Tibial nerve (tissue), 4 donors: ENCODE measurements at regions not wholly inside any gene's neighbourhood (a gene's known extent, or its start where the extent isn't known, plus 50 kb on each side); places are given as distances from the start of the nearest gene placed in this dataset.

Source experiments
- DNase-seq, 2 donors: peaks; one replicate each; pipeline ENCODE4 v3.0.0-alpha.2; 2019; ENCODE audit warnings: low spot score in 2 of 2
- H3K27ac ChIP-seq, 4 donors: fragments of 200-600 bp; sonication (generic) in 3 of 4; one replicate each; pipeline ENCODE4 v1.5.1; 2017 to 2019; ENCODE audit warnings: mild to moderate bottlenecking in 1 of 4
- H3K27me3 ChIP-seq, 2 donors: fragments of 200-600 bp; sonication (generic) in 1 of 2; one replicate each; pipeline versions ENCODE4 v1.5.1 to v1.6.0; 2017 to 2019
- H3K36me3 ChIP-seq, 3 donors: fragments of 200-600 bp; sonication (generic); one replicate each; pipeline ENCODE4 v1.5.1; 2018 to 2019
- H3K4me1 ChIP-seq, 4 donors: fragments of 200-600 bp; sonication (generic) in 3 of 4; one replicate each; pipeline ENCODE4 v1.5.1; 2017 to 2019
- H3K4me3 ChIP-seq, 4 donors: fragments of 200-600 bp; sonication (generic) in 3 of 4; one replicate each; pipeline ENCODE4 v1.5.1; 2017 to 2019; ENCODE audit warnings: mild to moderate bottlenecking in 1 of 4, moderate library complexity in 1 of 4
- H3K9me3 ChIP-seq, 4 donors: fragments of 200-600 bp; sonication (generic) in 3 of 4; one replicate each; pipeline ENCODE4 v1.5.1; 2017 to 2019
- CTCF ChIP-seq, 5 experiments: fragments of 200-600 bp in 3 of 5; fragments of 450-650 bp in 2 of 5; sonication (generic) in 3 of 5; IDR thresholded peaks; one replicate each; pipeline ENCODE4 v1.5.1; 2016 to 2019; ENCODE audit warnings: antibody characterized with exemption in 5 of 5, mild to moderate bottlenecking in 3 of 5, moderate library complexity in 2 of 5
- EP300 ChIP-seq, 2 donors: sonication (generic); formaldehyde crosslinking; IDR thresholded peaks; one replicate each; pipeline ENCODE4 v1.6.1; 2017; ENCODE audit warnings: antibody characterized with exemption in 2 of 2, mild to moderate bottlenecking in 1 of 2
- POLR2A ChIP-seq, 2 donors: fragments of 450-650 bp; IDR thresholded peaks; one replicate each; pipeline ENCODE4 v1.6.1; 2017; ENCODE audit warnings: antibody characterized with exemption in 2 of 2, mild to moderate bottlenecking in 2 of 2, moderate library complexity in 2 of 2
- WGBS, 2 donors: methylation state at CpG; one replicate each; pipeline ENCODE4 v1.1.5; 2018; 5-methylcytosine and 5-hydroxymethylcytosine counted together

- 69 to 70% methylated on average over 9 of the region's 9 CpGs for WGBS, 2 donors
- Histone ChIP-seq H3K4me1 (peaks cover 0 to 12% (median 0%) of the 10 kb centered on the region in 4 donors), H3K36me3 (no peaks in the 10 kb centered on the region), H3K27ac (no peak overlapping the region), H3K4me3 (no peak overlapping the region), H3K9me3 (no peaks in the 10 kb centered on the region), H3K27me3 (no peaks in the 10 kb centered on the region)
- TF ChIP-seq POLR2A (IDR thresholded peaks at IDR 0.05) (no peak), EP300 (IDR thresholded peaks at IDR 0.05) (no peak), CTCF (IDR thresholded peaks at IDR 0.05) (no peak)
- no peak for DNase-seq
Measured at GRCh38 chr5:62689599-62690368, 111.2 kb downstream of the LRRC70 start.

GRCh38 chr5:62686692-62687091, 108.1 kb downstream of the LRRC70 start:
- H3K27me3 ChIP-seq = no peaks in the 10 kb centered on the region
- DNase-seq = no peak

GRCh38 chr5:62685221-62685620, 106.6 kb downstream of the LRRC70 start:
- TF ChIP-seq EP300 (IDR thresholded peaks at IDR 0.05) = no peak
- TF ChIP-seq POLR2A (IDR thresholded peaks at IDR 0.05) = no peak
- TF ChIP-seq CTCF (IDR thresholded peaks at IDR 0.05) = no peak
- H3K4me1 ChIP-seq = peaks cover 0 to 8% (median 0%) of the 10 kb centered on the region in 4 donors
- H3K27me3 ChIP-seq = no peaks in the 10 kb centered on the region
- H3K9me3 ChIP-seq = peaks cover 0 to 4% (median 0%) of the 10 kb centered on the region in 4 donors
- no peak overlapping the region for H3K4me3 ChIP-seq
- H3K27ac ChIP-seq = no peak overlapping the region
- no peak for DNase-seq
- H3K36me3 ChIP-seq = no peaks in the 10 kb centered on the region

More at GRCh38 chr5:62686692-62687091, 108.1 kb downstream of the LRRC70 start:
- WGBS, 2 donors = 73 to 80% methylated on average over 1 of the region's 1 CpG
- H3K4me3 ChIP-seq = no peak overlapping the region
- H3K4me1 ChIP-seq = peaks cover 0 to 12% (median 0%) of the 10 kb centered on the region in 4 donors
- H3K27ac ChIP-seq = no peak overlapping the region
- H3K9me3 ChIP-seq = no peaks in the 10 kb centered on the region
- TF ChIP-seq CTCF (IDR thresholded peaks at IDR 0.05) = no peak
- TF ChIP-seq EP300 (IDR thresholded peaks at IDR 0.05) = no peak
- no peak for TF ChIP-seq POLR2A (IDR thresholded peaks at IDR 0.05)
- H3K36me3 ChIP-seq = no peaks in the 10 kb centered on the region

- DNase-seq = no peak
- no peaks in the 10 kb centered on the region for H3K27me3 ChIP-seq
- no peak overlapping the region for H3K4me3 ChIP-seq
- H3K36me3 ChIP-seq = no peaks in the 10 kb centered on the region
- TF ChIP-seq POLR2A (IDR thresholded peaks at IDR 0.05) = no peak
- no peak for TF ChIP-seq EP300 (IDR thresholded peaks at IDR 0.05)
- no peak for TF ChIP-seq CTCF (IDR thresholded peaks at IDR 0.05)
- no peak overlapping the region for H3K27ac ChIP-seq
- peaks cover 0 to 12% (median 0%) of the 10 kb centered on the region in 4 donors for H3K9me3 ChIP-seq
- no peaks in the 10 kb centered on the region for H3K4me1 ChIP-seq
- WGBS, 2 donors = 78 to 87% methylated on average over 1 of the region's 1 CpG
Measured at GRCh38 chr5:62684310-62684709, 105.7 kb downstream of the LRRC70 start.

- Histone ChIP-seq H3K27me3 (no peaks in the 10 kb centered on the region), H3K27ac (no peak overlapping the region), H3K9me3 (peaks cover 0 to 31% (median 0%) of the 10 kb centered on the region in 4 donors), H3K4me1 (no peaks in the 10 kb centered on the region), H3K36me3 (no peaks in the 10 kb centered on the region), H3K4me3 (no peak overlapping the region)
- no peak for DNase-seq
- WGBS, 2 donors = 70 to 82% methylated on average over 2 of the region's 2 CpGs
- TF ChIP-seq EP300 (IDR thresholded peaks at IDR 0.05) (no peak), POLR2A (IDR thresholded peaks at IDR 0.05) (no peak), CTCF (IDR thresholded peaks at IDR 0.05) (no peak)
Measured at GRCh38 chr5:62682059-62682458, 103.4 kb downstream of the LRRC70 start.
